ENCODE measurements at regions not wholly inside any gene's neighbourhood (a gene's known extent, or its start where the extent isn't known, plus 50 kb on each side); places are given as distances from the start of the nearest gene placed in this dataset.
"Not testable (repeated sequence)": the region's sequence is repeated elsewhere in the genome, so short reads cannot be mapped to it uniquely, and the experiment has no call there.

DNA sequence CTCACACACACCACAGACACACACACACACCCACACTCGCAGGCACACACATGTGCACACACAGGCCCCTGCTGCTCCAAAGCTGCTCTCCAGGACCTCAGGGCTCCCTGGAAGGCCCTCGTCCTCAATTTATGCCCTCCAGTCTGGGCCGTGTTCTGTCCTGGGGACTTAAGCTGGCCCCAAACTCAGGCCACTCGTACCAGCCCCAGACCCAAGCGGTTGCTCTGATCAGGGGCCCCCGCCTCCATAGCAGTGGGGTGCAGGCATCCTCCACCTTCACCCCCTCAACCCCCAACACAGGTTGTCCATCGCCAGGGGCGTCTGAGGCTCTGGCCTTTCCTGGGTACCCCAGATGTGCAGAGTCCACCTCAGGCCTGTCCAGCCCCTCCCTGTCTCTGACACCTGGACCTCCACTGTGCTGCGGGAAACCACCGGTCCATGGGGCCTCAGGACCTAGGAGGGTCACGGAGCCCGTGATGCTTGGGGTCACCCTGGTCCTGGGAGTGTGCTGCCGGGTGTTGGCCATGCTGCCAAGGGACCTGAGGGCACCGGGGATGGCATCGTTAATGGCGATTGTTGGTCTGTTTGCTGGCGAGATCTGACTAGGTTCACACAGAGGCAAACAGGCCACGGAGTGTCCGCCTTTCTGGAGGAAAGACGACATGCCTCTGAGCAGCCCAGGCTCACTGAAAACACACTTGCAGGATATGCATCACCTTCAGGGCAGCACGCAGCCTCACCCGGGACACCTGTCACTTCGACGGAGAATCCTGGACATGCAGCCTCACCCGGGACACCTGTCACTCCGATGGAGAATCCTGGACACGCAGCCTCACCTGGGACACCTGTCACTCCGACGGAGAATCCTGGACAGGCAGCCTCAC, 155.6 kb downstream of the NDUFA10 start:
- ChIA-PET CTCF (no interaction called here), POLR2A (no interaction called here)
- Histone ChIP-seq H3K9me3 (no peaks in the 10 kb centered on the region), H3K4me3 (ENCODE audit: control insufficient read depth in 1 of 2, extremely low read depth in 1 of 2, low read length in 1 of 2) (no peak overlapping the region), H3K4me1 (ENCODE audit: control insufficient read depth in 1 of 2, extremely low read depth in 1 of 2, insufficient read depth in 2 of 2, low read length in 2 of 2) (no peaks in the 10 kb centered on the region), H3K36me3 (ENCODE audit: control insufficient read depth in 2 of 2, extremely low read depth in 1 of 2, insufficient read depth in 1 of 2, low read length in 1 of 2) (no peaks in the 10 kb centered on the region), H3K27ac (ENCODE audit: low read length) (no peak overlapping the region), H3K27me3 (replicated peaks in 1 of 2; ENCODE audit: control insufficient read depth in 2 of 2, extremely low read depth in 1 of 2, insufficient read depth in 2 of 2, low read length in 1 of 2) (peaks cover 0 to 12% of the 10 kb centered on the region in 2 experiments)
- Mint-ChIP-seq H3K9me3 (no peaks in the 10 kb centered on the region), H3K4me3 (no peak overlapping the region), H3K36me3 (no peaks in the 10 kb centered on the region), H3K27me3 (peaks cover 5 to 6% of the 10 kb centered on the region in 2 donors), H3K4me1 (peaks cover 0 to 9% (median 0%) of the 10 kb centered on the region in 3 donors), H3K27ac (no peak overlapping the region)
- ATAC-seq (replicated peaks in 1 of 4) (no peak), DNase-seq (peak in 1 of 35 experiments; percentile 20)
- WGBS (ENCODE audit: insufficient coverage): 94% methylated on average over 28 of the region's 29 CpGs

- Histone ChIP-seq H3K36me3 (ENCODE audit: control insufficient read depth in 2 of 2, extremely low read depth in 1 of 2, insufficient read depth in 1 of 2, low read length in 1 of 2) (no peaks in the 10 kb centered on the region), H3K4me3 (ENCODE audit: control insufficient read depth in 1 of 2, extremely low read depth in 1 of 2, low read length in 1 of 2) (no peak overlapping the region), H3K4me1 (ENCODE audit: control insufficient read depth in 1 of 2, extremely low read depth in 1 of 2, insufficient read depth in 2 of 2, low read length in 2 of 2) (no peaks in the 10 kb centered on the region), H3K9me3 (no peaks in the 10 kb centered on the region), H3K27me3 (replicated peaks in 1 of 2; ENCODE audit: control insufficient read depth in 2 of 2, extremely low read depth in 1 of 2, insufficient read depth in 2 of 2, low read length in 1 of 2) (peaks cover 0 to 4% of the 10 kb centered on the region in 2 experiments), H3K27ac (ENCODE audit: low read length) (no peak overlapping the region)
- WGBS (ENCODE audit: insufficient coverage): 98% methylated on average over 4 of the region's 4 CpGs
- DNase-seq (no peak), ATAC-seq (replicated peaks in 1 of 4) (no peak)
- peaks cover 0 to 2% (median 0%) of the 10 kb centered on the region in 3 donors for H3K4me1 Mint-ChIP-seq
- no peaks in the 10 kb centered on the region for H3K9me3 Mint-ChIP-seq
- no peaks in the 10 kb centered on the region for H3K36me3 Mint-ChIP-seq
- ChIA-PET CTCF (no interaction called here), POLR2A (no interaction called here)
- H3K27ac Mint-ChIP-seq: no peak overlapping the region
- H3K27me3 Mint-ChIP-seq: no peaks in the 10 kb centered on the region
- H3K4me3 Mint-ChIP-seq: no peak overlapping the region
Measured at GRCh38 chr2:239868556-239869181, 156.5 kb downstream of the NDUFA10 start.

DNA sequence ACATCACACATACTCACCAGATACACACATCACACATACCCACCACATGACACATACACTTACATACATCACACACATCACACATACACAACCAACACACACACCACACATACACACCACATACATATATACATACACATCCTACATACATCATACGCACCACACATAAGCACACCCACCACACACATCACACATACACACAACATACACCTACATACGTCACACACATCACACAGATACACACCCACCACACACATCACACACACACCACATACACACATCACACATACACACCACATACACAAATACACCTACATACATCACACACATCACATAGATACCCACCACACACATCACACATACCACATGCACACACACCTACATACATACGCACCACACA, 158.4 kb downstream of the NDUFA10 start:
- Mint-ChIP-seq H3K9me3 (no peaks in the 10 kb centered on the region), H3K27ac (no peak overlapping the region)

DNA sequence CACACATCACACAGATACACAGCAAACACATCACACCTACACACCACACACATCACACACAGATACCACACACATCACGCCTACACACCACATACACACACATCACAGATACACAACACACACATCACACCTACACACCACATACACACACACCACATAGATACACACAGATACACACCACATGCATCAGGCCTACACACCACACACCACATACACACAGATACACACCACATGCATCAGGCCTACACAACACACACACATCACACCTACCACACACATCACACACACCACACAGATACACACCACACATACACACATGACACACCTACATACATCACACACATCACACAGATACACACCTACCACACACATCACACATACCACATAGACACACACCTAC, 158.8 kb downstream of the NDUFA10 start:
- Histone ChIP-seq H3K27ac (ENCODE audit: low read length) (no peak overlapping the region), H3K36me3 (ENCODE audit: control insufficient read depth in 2 of 2, extremely low read depth in 1 of 2, insufficient read depth in 1 of 2, low read length in 1 of 2) (no peaks in the 10 kb centered on the region), H3K9me3 (no peaks in the 10 kb centered on the region), H3K4me1 (ENCODE audit: control insufficient read depth in 1 of 2, extremely low read depth in 1 of 2, insufficient read depth in 2 of 2, low read length in 2 of 2) (no peaks in the 10 kb centered on the region), H3K4me3 (ENCODE audit: control insufficient read depth in 1 of 2, extremely low read depth in 1 of 2, low read length in 1 of 2) (no peak overlapping the region), H3K27me3 (replicated peaks in 1 of 2; ENCODE audit: control insufficient read depth in 2 of 2, extremely low read depth in 1 of 2, insufficient read depth in 2 of 2, low read length in 1 of 2) (peaks cover 0 to 2% of the 10 kb centered on the region in 2 experiments)
- no peak for DNase-seq
- no peak for ATAC-seq (replicated peaks in 1 of 4)
- H3K4me1 Mint-ChIP-seq: peaks cover 11 to 15% (median 13%) of the 10 kb centered on the region in 3 donors
- no peaks in the 10 kb centered on the region for H3K36me3 Mint-ChIP-seq
- H3K27me3 Mint-ChIP-seq: no peaks in the 10 kb centered on the region
- 90% methylated on average over 1 of the region's 1 CpG for WGBS (ENCODE audit: insufficient coverage)
- H3K9me3 Mint-ChIP-seq: no peaks in the 10 kb centered on the region
- no peak overlapping the region for H3K27ac Mint-ChIP-seq
- CTCF ChIA-PET: no interaction called here
- H3K4me3 Mint-ChIP-seq: no peak overlapping the region
- POLR2A ChIA-PET: no interaction called here

More for the DNA sequence above, 158.4 kb downstream of the NDUFA10 start:
- Mint-ChIP-seq H3K36me3 (no peaks in the 10 kb centered on the region), H3K27me3 (no peaks in the 10 kb centered on the region), H3K4me3 (no peak overlapping the region), H3K4me1 (peaks cover 7 to 11% (median 9%) of the 10 kb centered on the region in 3 donors)
- 97% methylated on average over 3 of the region's 3 CpGs for WGBS (ENCODE audit: insufficient coverage)
- ChIA-PET CTCF (no interaction called here), POLR2A (no interaction called here)
- DNase-seq: no peak
- no peaks in the 10 kb centered on the region for H3K4me1 ChIP-seq (ENCODE audit: control insufficient read depth in 1 of 2, extremely low read depth in 1 of 2, insufficient read depth in 2 of 2, low read length in 2 of 2)
- no peaks in the 10 kb centered on the region for H3K9me3 ChIP-seq
- no peak for ATAC-seq (replicated peaks in 1 of 4)
- H3K36me3 ChIP-seq (ENCODE audit: control insufficient read depth in 2 of 2, extremely low read depth in 1 of 2, insufficient read depth in 1 of 2, low read length in 1 of 2): no peaks in the 10 kb centered on the region
- no peak overlapping the region for H3K4me3 ChIP-seq (ENCODE audit: control insufficient read depth in 1 of 2, extremely low read depth in 1 of 2, low read length in 1 of 2)
- peaks cover 0 to 2% of the 10 kb centered on the region in 2 experiments for H3K27me3 ChIP-seq (replicated peaks in 1 of 2; ENCODE audit: control insufficient read depth in 2 of 2, extremely low read depth in 1 of 2, insufficient read depth in 2 of 2, low read length in 1 of 2)
- H3K27ac ChIP-seq (ENCODE audit: low read length): no peak overlapping the region

- POLR2A ChIA-PET; H3K36me3 Mint-ChIP-seq; H3K9me3 ChIP-seq; H3K36me3 ChIP-seq (ENCODE audit: control insufficient read depth in 2 of 2, extremely low read depth in 1 of 2, insufficient read depth in 1 of 2, low read length in 1 of 2); H3K4me3 Mint-ChIP-seq; H3K4me3 ChIP-seq (ENCODE audit: control insufficient read depth in 1 of 2, extremely low read depth in 1 of 2, low read length in 1 of 2); ATAC-seq (replicated peaks in 1 of 4); DNase-seq; H3K27me3 ChIP-seq (replicated peaks in 1 of 2; ENCODE audit: control insufficient read depth in 2 of 2, extremely low read depth in 1 of 2, insufficient read depth in 2 of 2, low read length in 1 of 2); H3K9me3 Mint-ChIP-seq; H3K27ac ChIP-seq (ENCODE audit: low read length); H3K27me3 Mint-ChIP-seq; H3K27ac Mint-ChIP-seq; H3K4me1 ChIP-seq (ENCODE audit: control insufficient read depth in 1 of 2, extremely low read depth in 1 of 2, insufficient read depth in 2 of 2, low read length in 2 of 2); CTCF ChIA-PET: not testable (repeated sequence)
- WGBS (ENCODE audit: insufficient coverage): 97% methylated on average over 5 of the region's 5 CpGs
- peaks cover 16 to 19% (median 16%) of the 10 kb centered on the region in 3 donors for H3K4me1 Mint-ChIP-seq
Measured at GRCh38 chr2:239865856-239866255, 159.3 kb downstream of the NDUFA10 start.

- CTCF ChIA-PET: no interaction called here
- ATAC-seq (replicated peaks in 1 of 4) (no peak), DNase-seq (peak in 1 of 35 experiments; percentile 13)
- H3K4me3 Mint-ChIP-seq: no peak overlapping the region
- POLR2A ChIA-PET: no interaction called here
- Histone ChIP-seq H3K9me3 (no peaks in the 10 kb centered on the region), H3K4me1 (ENCODE audit: control insufficient read depth in 1 of 2, extremely low read depth in 1 of 2, insufficient read depth in 2 of 2, low read length in 2 of 2) (no peaks in the 10 kb centered on the region), H3K27me3 (replicated peaks in 1 of 2; ENCODE audit: control insufficient read depth in 2 of 2, extremely low read depth in 1 of 2, insufficient read depth in 2 of 2, low read length in 1 of 2) (peaks cover 0 to 2% of the 10 kb centered on the region in 2 experiments), H3K27ac (ENCODE audit: low read length) (no peak overlapping the region), H3K36me3 (ENCODE audit: control insufficient read depth in 2 of 2, extremely low read depth in 1 of 2, insufficient read depth in 1 of 2, low read length in 1 of 2) (no peaks in the 10 kb centered on the region), H3K4me3 (ENCODE audit: control insufficient read depth in 1 of 2, extremely low read depth in 1 of 2, low read length in 1 of 2) (no peak overlapping the region)
- no peaks in the 10 kb centered on the region for H3K9me3 Mint-ChIP-seq
- WGBS (ENCODE audit: insufficient coverage): 96% methylated on average over 21 of the region's 42 CpGs
- no peaks in the 10 kb centered on the region for H3K27me3 Mint-ChIP-seq
- peaks cover 20 to 26% (median 22%) of the 10 kb centered on the region in 3 donors for H3K4me1 Mint-ChIP-seq
- no peaks in the 10 kb centered on the region for H3K36me3 Mint-ChIP-seq
- H3K27ac Mint-ChIP-seq: no peak overlapping the region
Measured at GRCh38 chr2:239865059-239865639, 160.0 kb downstream of the NDUFA10 start.
